GM19035 (cell line): ENCODE measurements at regions not wholly inside any gene's neighbourhood (a gene's known extent, or its start where the extent isn't known, plus 50 kb on each side); places are given as distances from the start of the nearest gene placed in this dataset.
"Not testable (repeated sequence)": the region's sequence is repeated elsewhere in the genome, so short reads cannot be mapped to it uniquely, and the experiment has no call there.

Experiments used
- ATAC-seq: cut with Tn5 transposase; IDR thresholded peaks from one replicate; pipeline ENCODE4 v1.9.1; 2021; ENCODE audit not compliant: unreplicated experiment

GRCh38 chr3:106930086-106930485, 447.2 kb upstream of the CCDC54 start:
- no peak for ATAC-seq

- no peak for ATAC-seq
Observed at GRCh38 chr3:106931904-106932303, 445.3 kb upstream of the CCDC54 start.

DNA sequence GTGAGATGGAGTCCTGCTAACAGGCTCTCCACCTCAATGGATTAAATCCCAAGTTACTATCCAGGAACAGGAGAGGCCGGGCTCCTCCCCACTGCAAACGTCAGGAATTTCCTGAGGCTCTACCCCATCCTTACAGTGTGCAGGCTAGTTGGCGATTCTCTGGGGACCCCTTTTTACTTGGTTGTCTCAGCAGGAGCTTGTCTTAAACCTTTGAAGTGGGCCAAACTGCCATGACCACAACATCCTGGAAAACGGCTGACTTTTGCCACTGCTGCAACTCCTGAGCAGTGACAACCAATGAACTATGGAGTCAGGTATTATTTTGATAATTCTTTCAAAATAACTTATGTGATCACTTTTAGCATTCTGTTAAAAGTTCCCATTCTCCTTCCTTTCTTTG, 440.9 kb upstream of the CCDC54 start:
- no peak for ATAC-seq

GRCh38 chr3:106942051-106942450, 435.2 kb upstream of the CCDC54 start:
- ATAC-seq = no peak

DNA sequence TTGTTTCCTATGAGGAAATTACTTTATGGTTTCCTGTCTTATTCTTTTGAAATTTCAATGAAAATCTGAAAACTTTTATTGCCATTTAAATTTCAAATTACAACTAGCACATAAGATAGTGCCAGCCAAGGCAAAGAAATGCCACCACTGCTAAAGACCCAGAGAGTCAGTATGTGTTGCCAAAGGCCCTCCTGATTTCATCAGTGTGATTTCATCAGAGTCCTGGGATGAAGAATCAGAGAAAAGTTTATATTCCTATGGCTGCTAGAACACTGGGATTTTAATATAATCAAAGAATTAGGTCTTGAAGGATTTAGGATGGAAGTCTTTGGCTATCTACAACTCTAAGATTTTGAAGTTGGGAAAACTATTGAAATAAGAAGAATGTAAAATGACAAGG, 434.2 kb upstream of the CCDC54 start:
- no peak for ATAC-seq

DNA sequence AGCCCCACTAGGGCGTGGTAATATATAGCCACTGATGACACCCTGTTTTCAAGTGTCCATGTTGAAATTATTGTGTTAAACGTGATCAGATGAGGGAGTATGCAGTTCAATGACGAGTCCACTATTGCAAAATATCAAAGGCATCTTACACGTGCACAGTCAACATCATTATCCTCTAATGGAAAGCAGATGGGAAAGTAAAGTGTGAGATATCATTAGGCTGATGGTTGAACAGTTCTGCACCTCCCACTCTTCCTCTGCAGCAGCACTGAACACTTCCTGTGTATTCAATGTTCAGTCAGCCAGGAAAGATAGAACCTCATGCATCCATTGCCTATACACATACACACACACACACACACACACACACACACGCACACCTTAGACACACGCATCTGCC, 431.8 kb upstream of the CCDC54 start:
- ATAC-seq = no peak

- ATAC-seq = no peak
Observed at GRCh38 chr3:106946866-106947265, 430.4 kb upstream of the CCDC54 start.

DNA sequence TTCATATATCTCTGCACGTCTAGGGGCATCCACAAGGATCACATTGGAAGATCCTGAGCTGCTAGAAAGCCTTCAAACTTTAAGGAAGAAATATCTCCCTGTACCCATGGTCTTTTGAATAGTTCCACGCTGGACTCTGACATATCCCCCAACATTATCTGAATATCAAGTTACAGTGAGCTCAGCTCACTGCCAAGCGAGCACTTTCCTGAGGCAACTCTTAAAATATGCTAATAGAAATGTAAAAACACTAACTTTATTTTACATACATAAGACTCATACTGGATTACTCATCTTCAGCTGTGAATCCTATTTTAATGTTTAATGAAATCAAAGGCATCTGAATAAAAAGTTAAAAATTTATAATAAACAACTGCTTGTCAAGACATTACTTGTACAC, 420.2 kb upstream of the CCDC54 start:
- ATAC-seq = no peak

- no peak for ATAC-seq
Observed at GRCh38 chr3:106962993-106963392, 414.2 kb upstream of the CCDC54 start.

- ATAC-seq = no peak
Observed at GRCh38 chr3:106963442-106963841, 413.8 kb upstream of the CCDC54 start.

DNA sequence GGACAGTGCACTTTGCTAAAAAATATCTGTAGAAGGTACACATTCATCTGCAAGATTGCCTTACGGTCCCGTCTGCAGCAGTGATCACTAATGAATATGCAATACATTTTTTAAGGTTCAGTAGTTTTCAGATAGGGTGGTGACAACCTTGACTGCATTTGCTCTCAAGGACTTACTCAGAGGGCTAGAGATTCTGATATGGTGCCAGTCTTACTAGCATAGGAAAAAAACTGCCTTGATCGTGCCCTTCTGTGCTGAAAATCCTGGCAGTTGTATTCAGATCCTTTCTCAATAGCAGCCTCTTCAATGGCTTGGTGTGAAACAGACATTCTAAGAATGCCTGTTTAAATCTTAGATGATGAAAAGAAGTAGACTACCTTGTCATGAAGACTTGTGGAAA, 411.9 kb upstream of the CCDC54 start:
- ATAC-seq = no peak

DNA sequence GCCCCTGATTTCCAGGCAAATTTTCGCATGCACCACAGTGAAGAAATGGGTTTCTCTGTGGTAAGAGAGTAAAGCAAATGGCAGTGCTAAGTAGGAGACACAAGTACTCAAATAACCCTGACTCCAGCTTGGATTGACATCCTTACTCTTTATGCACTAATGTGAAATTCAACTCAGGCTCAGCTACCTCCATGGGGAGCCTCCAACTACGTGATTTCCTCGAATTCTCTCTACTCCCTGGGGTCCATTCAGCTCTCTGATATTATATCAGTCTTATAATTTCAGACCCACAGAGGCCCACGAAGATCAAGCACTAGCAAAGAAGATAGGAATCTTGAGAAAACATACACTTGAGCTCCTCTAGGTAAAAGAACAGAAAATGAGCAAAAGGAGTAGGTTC, 407.6 kb upstream of the CCDC54 start:
- no peak for ATAC-seq

DNA sequence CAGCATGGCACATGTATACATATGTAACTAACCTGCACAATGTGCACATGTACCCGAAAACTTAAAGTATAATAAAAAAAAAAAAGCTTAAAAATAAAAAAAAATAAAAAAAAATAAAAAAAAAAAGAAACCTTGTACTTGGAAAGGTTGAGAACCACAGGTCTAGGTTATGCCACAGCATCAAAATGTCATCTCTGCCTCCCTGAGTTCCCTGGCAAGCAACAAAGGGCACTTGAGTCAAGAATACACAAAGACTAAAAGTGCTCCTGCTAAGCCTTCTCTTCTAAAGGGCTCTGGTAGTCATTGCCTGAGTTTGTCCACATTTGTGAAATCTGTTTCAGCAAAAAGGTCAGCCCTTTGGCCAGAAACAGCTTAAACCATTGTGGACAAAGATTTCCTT, 395.8 kb upstream of the CCDC54 start:
- no peak for ATAC-seq

- no peak for ATAC-seq
Observed at GRCh38 chr3:106985721-106986120, 391.5 kb upstream of the CCDC54 start.

- peak; percentile 67 for ATAC-seq
Observed at GRCh38 chr3:106998841-106999682, 378.2 kb upstream of the CCDC54 start.

DNA sequence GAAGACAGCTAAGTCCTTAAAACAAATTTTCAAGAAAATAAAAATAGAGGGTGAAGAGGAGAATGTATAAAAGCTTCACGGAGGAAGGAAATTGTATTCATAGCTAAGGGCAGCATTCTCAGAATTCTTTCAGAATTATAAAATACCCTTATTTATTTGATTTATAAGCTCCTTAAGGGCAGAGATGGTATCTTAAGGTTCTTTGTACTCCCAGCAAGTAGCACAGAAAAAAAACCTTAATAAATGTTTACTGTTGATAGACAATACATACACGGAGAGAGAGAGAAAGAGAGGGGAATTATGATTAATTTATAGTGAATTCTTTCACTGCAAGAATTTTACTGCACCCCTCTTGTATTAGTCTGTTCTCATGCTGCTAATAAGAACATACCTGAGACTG, 375.6 kb upstream of the CCDC54 start:
- no peak for ATAC-seq

DNA sequence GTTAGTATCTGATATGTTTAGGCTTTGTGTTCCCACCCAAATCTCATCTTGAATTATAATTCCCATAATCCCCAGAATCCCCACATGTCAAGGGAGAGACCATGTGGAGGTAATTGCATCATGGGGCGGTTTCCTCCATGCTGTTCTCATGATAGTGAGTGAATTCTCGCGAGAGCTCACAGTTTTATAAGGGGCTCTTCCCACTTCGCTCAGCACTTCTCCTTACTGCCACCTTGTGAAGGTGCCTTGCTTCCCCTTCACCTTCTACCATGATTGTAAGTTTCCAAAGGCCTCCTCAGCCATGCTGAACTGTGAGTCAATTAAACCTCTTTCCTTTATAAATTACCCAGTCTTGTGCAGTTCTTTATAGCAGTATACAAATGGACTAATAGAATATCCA, 371.9 kb upstream of the CCDC54 start:
- ATAC-seq = not testable (repeated sequence)

DNA sequence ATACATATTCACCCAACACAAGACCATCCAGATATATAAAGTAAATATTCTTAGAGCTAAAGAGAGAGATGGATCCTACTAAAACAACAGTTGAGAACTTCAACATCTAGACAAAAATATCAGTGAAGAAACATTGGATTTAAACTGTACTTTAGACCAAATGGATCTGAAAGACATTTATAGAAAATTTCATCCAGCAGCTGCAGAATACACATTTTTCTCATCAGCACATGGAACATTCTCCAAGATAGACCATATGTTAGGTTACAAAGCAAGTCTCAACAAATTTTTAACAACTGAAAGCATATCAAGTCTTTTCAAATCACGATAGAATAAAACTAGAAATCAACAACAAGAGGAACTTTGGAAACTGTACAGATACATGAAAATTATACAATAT, 369.0 kb upstream of the CCDC54 start:
- no peak for ATAC-seq

GRCh38 chr3:107013641-107014040, 363.6 kb upstream of the CCDC54 start:
- ATAC-seq = no peak

GRCh38 chr3:107024551-107025026, 352.6 kb upstream of the CCDC54 start:
- no peak for ATAC-seq

- no peak for ATAC-seq
Observed at GRCh38 chr3:107025961-107026360, 351.3 kb upstream of the CCDC54 start.

DNA sequence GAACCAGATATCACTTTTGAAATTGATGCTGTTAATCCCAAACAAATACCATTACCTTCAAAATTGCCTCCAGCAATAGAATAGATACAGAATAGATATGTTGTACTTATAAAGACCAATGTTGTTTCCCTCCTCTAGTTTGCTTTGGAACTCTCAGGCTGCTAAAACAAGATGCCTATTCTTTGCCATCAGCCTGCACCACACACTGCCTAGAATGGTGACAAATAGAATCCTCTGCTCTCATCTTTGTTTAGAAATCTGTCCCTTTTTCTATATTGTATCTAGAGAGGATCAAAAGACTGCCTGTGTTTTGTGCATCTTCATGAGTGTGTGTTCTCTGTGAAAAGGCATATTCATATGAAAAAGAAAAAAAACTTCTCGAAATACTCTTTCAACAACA, 349.2 kb upstream of the CCDC54 start:
- no peak for ATAC-seq

DNA sequence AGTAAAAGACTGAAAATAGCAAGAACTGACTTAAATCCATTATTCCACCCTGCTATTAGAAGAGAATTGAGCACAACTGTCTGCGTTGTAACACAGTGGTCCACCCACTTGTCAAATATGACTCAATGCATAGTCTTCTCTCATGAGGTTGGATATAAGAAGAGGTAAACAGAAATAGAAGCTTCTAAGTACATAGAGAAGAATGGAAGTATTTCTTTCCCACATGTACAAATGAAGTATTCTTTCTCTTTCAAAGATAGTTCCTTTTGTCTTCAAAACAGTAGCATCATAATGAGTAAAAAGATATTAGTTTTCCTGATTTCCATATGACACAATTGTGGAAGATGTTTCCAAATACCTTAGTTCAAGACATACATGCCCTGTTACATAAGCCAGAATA, 348.6 kb upstream of the CCDC54 start:
- ATAC-seq = no peak
